Nephron (organoid): ENCODE measurements at regions not wholly inside any gene's neighbourhood (a gene's known extent, or its start where the extent isn't known, plus 50 kb on each side); places are given as distances from the start of the nearest gene placed in this dataset.

Experiments used
- H3K27ac Mint-ChIP-seq, 3 experiments: 2 replicates each; pipeline ENCODE4 v1.8.0; 2020; ENCODE audit warnings: mixed read lengths in 3 of 3, mild to moderate bottlenecking in 2 of 3, moderate library complexity in 1 of 3
- H3K27me3 Mint-ChIP-seq: 2 replicates; pipeline ENCODE4 v1.8.0; 2021; ENCODE audit warnings: low read depth, mild to moderate bottlenecking, moderate library complexity, mixed read lengths
- H3K36me3 Mint-ChIP-seq: 2 replicates; pipeline ENCODE4 v1.8.0; 2020; ENCODE audit warnings: low read depth, mixed read lengths
- H3K4me1 Mint-ChIP-seq: 2 replicates; pipeline ENCODE4 v1.8.0; 2020; ENCODE audit warnings: mixed read lengths
- H3K4me3 Mint-ChIP-seq, 3 experiments: 2 replicates each; pipeline ENCODE4 v1.8.0; 2020; ENCODE audit warnings: mild to moderate bottlenecking in 3 of 3, mixed read lengths in 3 of 3, moderate library complexity in 2 of 3
- H3K9me3 Mint-ChIP-seq: 2 replicates; pipeline ENCODE4 v1.8.0; 2020; ENCODE audit warnings: mixed read lengths
- TF ChIP-seq, protein P1 (sequence below), 3 experiments: fragments of 200-600 bp; sonication (generic); IDR thresholded peaks; one replicate each; pipeline ENCODE4 v1.5.0; 2021; ENCODE audit warnings: antibody characterized with exemption in 3 of 3; ENCODE audit not compliant: unreplicated experiment in 3 of 3

DNA sequence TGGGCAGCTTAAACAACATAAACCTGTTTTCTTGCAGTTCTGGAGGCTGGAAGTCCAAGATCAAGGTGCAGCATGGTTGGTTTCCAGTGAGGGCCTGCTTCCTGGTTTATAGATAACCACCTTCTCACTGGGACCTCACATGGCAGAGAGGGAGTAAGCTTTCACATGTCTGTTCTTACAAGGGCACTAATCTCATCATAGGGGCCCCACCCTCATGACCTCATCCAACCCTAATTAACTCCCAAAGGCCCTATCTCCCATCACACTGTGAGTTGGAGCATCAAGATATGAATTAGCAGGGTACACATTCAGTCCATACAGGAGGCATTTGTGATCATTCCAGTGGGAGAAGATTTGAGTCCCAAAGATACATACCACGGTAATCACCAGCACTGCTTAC is 50.5 kb upstream of the GRIN2A start:
- Mint-ChIP-seq H3K36me3 (peaks cover 6% of the 10 kb centered on the region), H3K9me3 (peaks cover 15% of the 10 kb centered on the region)

DNA sequence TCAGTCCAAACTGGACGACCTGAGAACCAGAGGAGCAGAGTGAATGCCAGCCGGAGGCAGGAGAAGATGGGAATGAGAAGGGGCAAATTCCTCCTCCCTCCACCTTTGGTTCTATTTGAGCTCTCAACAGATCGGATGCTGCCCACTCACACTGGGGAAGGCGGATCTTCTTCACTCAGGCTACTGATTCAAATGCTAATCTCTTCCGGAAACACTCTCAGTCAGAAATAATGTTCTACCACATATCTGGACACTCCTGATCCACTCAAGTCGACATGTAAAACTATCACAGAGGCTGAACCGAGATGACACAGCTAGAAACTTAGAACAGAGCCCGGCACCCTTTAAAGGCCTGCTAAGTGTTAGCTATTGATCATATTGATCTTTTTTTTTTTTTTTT is 57.4 kb upstream of the GRIN2A start:
- H3K27ac Mint-ChIP-seq, result no peak overlapping the region
- no peaks in the 10 kb centered on the region for H3K9me3 Mint-ChIP-seq
- no peaks in the 10 kb centered on the region for H3K36me3 Mint-ChIP-seq
- peaks cover 5% of the 10 kb centered on the region for H3K4me1 Mint-ChIP-seq
- H3K27me3 Mint-ChIP-seq, result peaks cover 25% of the 10 kb centered on the region
- TF ChIP-seq, protein P1, sequence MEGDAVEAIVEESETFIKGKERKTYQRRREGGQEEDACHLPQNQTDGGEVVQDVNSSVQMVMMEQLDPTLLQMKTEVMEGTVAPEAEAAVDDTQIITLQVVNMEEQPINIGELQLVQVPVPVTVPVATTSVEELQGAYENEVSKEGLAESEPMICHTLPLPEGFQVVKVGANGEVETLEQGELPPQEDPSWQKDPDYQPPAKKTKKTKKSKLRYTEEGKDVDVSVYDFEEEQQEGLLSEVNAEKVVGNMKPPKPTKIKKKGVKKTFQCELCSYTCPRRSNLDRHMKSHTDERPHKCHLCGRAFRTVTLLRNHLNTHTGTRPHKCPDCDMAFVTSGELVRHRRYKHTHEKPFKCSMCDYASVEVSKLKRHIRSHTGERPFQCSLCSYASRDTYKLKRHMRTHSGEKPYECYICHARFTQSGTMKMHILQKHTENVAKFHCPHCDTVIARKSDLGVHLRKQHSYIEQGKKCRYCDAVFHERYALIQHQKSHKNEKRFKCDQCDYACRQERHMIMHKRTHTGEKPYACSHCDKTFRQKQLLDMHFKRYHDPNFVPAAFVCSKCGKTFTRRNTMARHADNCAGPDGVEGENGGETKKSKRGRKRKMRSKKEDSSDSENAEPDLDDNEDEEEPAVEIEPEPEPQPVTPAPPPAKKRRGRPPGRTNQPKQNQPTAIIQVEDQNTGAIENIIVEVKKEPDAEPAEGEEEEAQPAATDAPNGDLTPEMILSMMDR (IDR thresholded peaks at IDR 0.05; ENCODE audit: unreplicated experiment in 3 of 3), result no peak
- no peak overlapping the region for H3K4me3 Mint-ChIP-seq

More for the DNA sequence above, 50.5 kb upstream of the GRIN2A start:
- no peak overlapping the region for H3K4me3 Mint-ChIP-seq
- H3K27ac Mint-ChIP-seq, result no peak overlapping the region
- TF ChIP-seq, protein P1 (IDR thresholded peaks at IDR 0.05; ENCODE audit: unreplicated experiment in 3 of 3), result no peak
- peaks cover 11% of the 10 kb centered on the region for H3K27me3 Mint-ChIP-seq
- H3K4me1 Mint-ChIP-seq, result peaks cover 12% of the 10 kb centered on the region

DNA sequence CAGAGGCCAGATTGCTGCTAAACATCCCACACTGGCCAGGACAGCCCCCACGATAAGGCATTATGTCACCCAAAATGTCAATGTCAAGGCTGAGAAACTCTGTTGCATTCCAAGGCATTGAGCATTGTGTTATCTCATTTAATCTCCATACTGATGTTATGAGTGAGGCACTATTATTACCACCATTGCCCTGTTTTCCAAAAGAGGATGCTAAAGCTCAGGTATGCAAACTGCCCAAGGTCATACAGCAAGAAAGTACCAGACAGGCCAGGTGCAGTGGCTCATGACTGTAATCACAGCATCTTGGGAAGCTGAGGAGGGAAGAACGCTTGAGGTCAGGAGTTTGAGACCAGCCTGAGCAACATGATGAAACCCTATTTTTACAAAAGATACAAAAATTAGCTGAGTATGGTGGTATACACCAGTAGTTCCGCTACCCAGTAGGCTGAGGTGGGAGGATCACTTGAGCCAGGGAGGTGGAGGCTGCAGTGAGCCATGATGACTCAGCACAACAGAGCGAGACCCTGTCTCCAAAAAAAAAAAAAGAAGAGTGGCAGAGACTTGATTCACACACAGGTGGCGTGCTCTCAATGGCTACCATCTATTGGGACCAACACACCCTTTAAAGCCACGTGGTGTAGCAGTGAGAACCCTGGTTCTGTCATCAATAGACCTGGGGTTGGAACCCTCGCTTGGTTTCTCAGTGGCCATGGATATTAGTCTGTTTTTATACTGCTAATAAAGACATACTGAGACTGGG is 58.8 kb upstream of the GRIN2A start:
- H3K9me3 Mint-ChIP-seq, result no peaks in the 10 kb centered on the region

DNA sequence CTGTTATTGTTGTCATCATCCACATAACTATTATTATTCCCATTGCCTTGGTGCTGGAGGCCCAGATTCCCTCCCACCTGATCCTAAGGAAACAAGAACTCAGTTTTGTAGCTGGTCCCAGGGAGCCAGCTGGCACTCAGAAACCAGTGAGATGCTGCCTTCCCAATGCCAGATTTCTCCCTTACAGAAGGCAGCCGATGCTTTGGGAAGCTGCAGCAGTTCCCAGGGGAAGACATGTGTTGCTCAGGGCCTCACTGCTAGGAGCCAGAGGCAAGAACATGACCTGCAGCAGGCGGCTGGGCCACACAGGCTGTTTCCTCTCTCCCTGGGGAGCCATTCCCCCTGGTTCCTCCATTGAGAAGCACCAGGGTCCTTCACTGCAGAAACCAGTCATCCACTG is 59.9 kb upstream of the GRIN2A start:
- H3K27ac Mint-ChIP-seq, result no peak overlapping the region
- no peak overlapping the region for H3K4me3 Mint-ChIP-seq
- no peaks in the 10 kb centered on the region for H3K36me3 Mint-ChIP-seq
- TF ChIP-seq, protein P1 (IDR thresholded peaks at IDR 0.05; ENCODE audit: unreplicated experiment in 3 of 3), result no peak
- H3K9me3 Mint-ChIP-seq, result no peaks in the 10 kb centered on the region
- H3K27me3 Mint-ChIP-seq, result peaks cover 35% of the 10 kb centered on the region
- H3K4me1 Mint-ChIP-seq, result peaks cover 5% of the 10 kb centered on the region

More for the DNA sequence above, 58.8 kb upstream of the GRIN2A start:
- Mint-ChIP-seq H3K27ac (no peak overlapping the region), H3K36me3 (no peaks in the 10 kb centered on the region), H3K27me3 (peaks cover 39% of the 10 kb centered on the region), H3K4me1 (peaks cover 5% of the 10 kb centered on the region), H3K4me3 (no peak overlapping the region)
- TF ChIP-seq, protein P1 (IDR thresholded peaks at IDR 0.05; ENCODE audit: unreplicated experiment in 3 of 3), result no peak

DNA sequence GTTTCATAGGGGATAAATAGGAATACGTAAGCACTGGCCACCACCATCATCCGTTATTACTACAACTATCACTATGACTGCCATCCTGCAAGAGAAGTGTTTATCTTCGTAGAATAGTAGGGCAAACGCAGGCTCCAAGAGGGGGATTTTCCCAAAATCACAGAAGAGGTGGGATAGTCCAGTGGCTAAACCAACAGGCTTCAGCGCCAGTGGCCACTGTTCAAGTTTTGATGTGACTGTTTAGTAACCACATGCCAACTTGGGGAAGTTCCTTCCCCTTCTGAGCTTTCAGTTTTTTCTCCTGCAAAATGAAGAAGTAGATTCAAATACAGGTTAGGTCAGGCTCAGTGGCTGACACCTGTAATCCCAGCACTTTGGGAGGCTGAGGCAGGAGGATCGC is 60.7 kb upstream of the GRIN2A start:
- Mint-ChIP-seq H3K4me1 (peaks cover 5% of the 10 kb centered on the region), H3K27ac (no peak overlapping the region), H3K27me3 (peaks cover 35% of the 10 kb centered on the region), H3K9me3 (no peaks in the 10 kb centered on the region), H3K4me3 (no peak overlapping the region), H3K36me3 (no peaks in the 10 kb centered on the region)
- TF ChIP-seq, protein P1 (IDR thresholded peaks at IDR 0.05; ENCODE audit: unreplicated experiment in 3 of 3), result no peak

DNA sequence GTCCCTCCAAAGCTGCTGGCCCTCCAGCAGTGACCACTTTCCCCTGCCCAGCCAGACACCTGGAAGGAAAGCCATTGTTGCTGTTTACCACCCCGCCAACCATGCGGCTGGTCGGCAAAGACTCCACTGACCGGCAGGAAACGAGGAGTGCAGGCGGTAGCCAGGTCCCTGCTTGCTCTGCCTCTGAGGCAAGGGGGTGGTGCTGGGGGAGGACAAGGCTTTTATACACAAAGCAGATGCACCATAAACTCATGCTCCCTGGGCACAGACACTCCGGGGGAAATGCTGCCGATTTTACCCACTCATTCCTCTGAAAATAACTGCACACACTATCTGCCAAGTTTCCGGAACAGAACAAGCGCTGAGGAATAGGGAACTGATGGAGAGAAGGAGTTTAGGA is 62.8 kb upstream of the GRIN2A start:
- Mint-ChIP-seq H3K4me1 (peaks cover 5% of the 10 kb centered on the region), H3K27ac (no peak overlapping the region), H3K36me3 (no peaks in the 10 kb centered on the region), H3K4me3 (no peak overlapping the region), H3K9me3 (no peaks in the 10 kb centered on the region), H3K27me3 (peaks cover 42% of the 10 kb centered on the region)
- TF ChIP-seq, protein P1 (IDR thresholded peaks at IDR 0.05; ENCODE audit: unreplicated experiment in 3 of 3), result no peak
